HG02885 (cell line): ENCODE measurements at regions not wholly inside any gene's neighbourhood (a gene's known extent, or its start where the extent isn't known, plus 50 kb on each side); places are given as distances from the start of the nearest gene placed in this dataset.
"Not testable (repeated sequence)": the region's sequence is repeated elsewhere in the genome, so short reads cannot be mapped to it uniquely, and the experiment has no call there.

Experiments
- ATAC-seq: cut with Tn5 transposase; IDR thresholded peaks from one replicate; pipeline ENCODE4 v1.9.1; 2021; ENCODE audit warnings: mild to moderate bottlenecking; ENCODE audit not compliant: unreplicated experiment, poor library complexity

DNA sequence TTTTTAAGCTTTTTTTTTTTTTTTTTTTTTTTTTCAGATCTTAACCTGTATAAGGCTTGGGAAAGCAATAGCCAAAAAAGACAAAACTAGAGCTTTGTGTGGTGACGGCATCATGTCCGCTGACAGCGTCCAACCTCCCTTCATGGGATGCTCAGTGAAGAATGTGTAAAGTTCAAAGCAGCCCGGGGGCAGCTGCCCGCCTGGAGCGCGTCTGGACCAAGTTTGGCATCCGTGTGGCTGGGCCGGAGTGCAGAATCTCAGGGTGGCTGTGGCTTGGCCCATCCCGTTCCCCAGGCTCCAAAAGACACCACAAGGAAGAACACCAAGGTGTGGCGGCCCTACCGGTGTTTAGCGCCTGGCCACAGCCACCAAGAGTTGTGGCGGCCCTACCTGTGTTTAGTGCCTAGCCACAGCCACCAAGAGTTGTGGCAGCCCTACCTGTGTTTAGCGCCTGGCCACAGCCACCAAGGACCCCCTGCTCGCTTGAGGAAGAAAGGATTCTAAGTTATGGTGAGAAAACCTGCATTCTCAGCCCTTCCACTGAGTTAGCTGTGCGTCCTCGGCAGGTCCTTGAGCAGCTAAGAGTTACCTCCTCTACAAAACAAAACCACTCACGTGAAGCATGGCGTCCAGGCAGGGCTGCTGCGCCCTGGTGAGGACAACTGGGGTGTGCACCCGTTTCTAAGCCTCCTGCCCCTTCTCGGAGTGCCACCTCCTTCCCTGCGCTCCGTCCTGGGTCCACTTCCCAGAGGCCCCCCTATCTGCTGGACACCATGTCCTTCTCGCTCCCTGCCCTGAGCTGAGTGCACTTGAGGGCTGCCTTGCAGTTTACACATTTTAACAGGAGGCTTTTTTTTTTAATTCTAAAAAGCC lies 103.6 kb upstream of the SALL3 start:
- no peak for ATAC-seq

DNA sequence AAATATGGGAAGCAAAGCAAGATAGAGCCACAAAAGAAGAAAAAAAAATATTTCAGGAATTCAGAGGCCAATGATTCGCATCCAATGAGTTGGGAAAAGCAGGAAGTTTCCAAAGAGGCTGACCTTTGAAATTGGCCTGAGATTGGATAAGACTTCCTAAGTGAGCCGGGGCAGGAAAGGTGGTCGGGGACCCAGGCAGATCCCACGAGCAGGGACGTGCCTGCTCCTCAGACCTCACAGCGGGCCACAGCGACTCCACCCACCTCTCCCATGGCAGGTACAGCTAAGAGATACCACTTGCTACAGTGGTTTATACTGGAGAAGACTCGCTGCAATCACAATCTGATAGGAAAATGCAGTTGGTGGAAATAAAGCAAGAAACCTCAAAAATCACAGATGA lies 102.8 kb upstream of the SALL3 start:
- no peak for ATAC-seq

DNA sequence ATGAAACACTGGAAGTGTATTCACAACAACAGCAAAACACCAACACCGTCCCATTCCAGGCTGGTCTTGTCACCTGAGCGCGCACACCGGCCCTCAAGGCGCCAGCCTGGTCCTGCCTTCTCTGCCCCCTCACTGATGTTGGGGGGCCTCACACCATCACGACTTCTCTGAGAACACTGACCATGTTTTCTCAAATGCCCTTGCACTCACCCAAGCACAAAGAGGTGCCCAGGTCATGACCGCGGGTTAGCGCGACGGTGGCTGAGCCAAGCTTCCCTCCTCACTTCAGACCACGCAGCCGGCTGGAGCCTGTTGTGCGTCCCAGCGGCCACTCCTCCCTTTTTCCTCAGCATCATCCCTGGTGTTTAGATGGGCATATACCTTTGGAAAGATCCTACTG lies 101.3 kb upstream of the SALL3 start:
- no peak for ATAC-seq

DNA sequence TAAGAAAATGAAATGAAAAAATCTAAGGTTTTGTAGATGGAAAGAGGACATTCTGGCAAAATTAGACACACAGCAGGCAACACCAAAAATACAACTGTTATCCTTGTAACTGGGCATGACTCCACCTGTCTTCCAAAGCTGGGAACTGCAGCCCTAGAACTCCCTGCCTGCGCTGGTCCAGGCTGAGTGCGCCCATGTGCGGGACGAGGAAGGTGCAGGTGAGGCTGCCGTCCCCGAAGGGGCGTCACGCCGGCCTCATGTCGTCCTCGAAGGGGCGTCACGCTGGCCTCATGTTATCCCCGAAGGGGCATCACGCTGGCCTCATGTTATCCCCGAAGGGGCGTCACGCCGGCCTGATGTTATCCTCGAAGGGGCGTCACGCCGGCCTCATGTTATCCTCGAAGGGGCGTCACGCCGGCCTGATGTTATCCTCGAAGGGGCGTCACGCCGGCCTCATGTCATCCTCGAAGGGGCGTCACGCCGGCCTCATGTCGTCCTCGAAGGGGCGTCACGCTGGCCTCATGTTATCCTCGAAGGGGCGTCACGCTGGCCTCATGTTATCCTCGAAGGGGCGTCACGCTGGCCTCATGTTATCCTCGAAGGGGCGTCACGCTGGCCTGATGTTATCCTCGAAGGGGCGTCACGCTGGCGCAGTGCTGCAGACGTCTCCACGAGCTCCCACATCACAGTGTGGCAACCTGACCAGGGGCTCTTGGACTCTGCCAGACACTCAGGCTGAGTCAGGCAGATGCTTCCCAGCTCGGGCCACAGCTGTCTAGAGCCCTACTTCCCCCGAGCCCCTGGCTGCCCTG lies 100.3 kb upstream of the SALL3 start:
- ATAC-seq = not testable (repeated sequence)

GRCh38 chr18:78882585-78882984 lies 97.0 kb upstream of the SALL3 start:
- no peak for ATAC-seq

GRCh38 chr18:78883501-78883900 lies 96.1 kb upstream of the SALL3 start:
- ATAC-seq = no peak

GRCh38 chr18:78884502-78884901 lies 95.1 kb upstream of the SALL3 start:
- ATAC-seq = no peak

DNA sequence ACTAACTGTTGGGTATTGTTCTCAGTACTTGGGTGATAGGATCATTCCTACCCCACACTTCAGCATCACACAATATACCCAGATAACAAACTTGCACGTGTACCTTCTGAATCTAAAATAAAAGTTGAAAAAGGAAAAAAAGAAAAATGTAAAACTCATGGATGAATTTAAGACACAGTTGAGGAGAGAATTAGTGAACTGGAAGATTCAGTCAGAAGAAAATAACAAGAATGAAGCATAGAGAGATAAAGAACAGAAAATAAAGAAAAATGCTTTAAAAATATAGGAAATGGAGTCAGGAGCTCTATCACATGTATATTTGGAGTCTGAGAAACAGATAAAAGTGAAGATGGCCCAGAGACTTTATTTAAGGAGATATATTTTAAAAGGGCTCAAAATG lies 90.4 kb upstream of the SALL3 start:
- ATAC-seq = no peak

- ATAC-seq = no peak
These were observed 89.2 kb upstream of the SALL3 start for GRCh38 chr18:78890388-78890787.

DNA sequence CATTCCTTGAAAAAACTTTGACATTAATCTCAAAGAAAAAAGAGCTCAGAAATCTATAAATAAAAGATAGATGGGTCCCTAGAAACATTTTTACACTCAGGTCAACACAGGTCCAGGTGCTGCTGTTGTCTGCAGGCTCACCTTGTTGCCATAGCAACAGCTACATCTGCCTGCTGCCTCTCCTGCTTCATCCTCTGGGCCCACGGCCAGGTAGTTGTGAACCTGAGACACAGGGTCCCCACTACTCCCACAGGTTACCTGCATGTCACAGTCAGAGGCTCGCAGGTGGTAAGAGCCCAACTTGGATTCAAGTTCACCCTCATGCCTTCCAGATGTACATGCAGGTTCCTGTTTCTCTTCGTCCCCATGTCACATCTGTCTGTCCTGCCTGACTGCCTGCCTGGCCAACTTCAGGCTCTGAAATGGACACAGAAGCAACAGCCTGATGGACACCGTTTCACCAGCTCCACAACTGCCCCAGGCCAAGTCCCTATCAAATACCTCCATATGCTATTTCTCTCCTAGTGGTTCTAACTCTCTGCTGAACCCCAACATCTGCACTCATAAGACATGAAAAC lies 88.3 kb upstream of the SALL3 start:
- ATAC-seq = no peak

DNA sequence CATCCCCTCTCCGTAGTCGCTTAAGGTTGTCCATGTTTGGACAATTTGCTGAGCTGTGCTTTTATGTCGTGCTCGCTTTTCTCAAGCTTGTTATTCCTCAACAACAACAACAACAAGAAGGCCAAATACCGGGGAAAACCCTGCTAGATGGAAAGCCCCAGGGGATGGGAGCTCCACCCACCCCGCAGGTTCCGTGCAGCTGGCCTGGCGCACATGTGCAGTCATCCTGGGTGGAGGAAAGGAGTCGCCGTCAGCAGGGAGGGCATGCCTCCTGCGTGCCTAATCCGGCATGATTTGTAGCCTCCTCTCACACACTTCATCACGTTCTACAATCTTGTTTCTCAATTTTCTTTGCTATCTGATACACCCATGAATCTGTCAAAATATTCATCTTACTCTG lies 87.4 kb upstream of the SALL3 start:
- no peak for ATAC-seq

- ATAC-seq = no peak
These were observed 86.9 kb upstream of the SALL3 start for GRCh38 chr18:78892721-78893120.

DNA sequence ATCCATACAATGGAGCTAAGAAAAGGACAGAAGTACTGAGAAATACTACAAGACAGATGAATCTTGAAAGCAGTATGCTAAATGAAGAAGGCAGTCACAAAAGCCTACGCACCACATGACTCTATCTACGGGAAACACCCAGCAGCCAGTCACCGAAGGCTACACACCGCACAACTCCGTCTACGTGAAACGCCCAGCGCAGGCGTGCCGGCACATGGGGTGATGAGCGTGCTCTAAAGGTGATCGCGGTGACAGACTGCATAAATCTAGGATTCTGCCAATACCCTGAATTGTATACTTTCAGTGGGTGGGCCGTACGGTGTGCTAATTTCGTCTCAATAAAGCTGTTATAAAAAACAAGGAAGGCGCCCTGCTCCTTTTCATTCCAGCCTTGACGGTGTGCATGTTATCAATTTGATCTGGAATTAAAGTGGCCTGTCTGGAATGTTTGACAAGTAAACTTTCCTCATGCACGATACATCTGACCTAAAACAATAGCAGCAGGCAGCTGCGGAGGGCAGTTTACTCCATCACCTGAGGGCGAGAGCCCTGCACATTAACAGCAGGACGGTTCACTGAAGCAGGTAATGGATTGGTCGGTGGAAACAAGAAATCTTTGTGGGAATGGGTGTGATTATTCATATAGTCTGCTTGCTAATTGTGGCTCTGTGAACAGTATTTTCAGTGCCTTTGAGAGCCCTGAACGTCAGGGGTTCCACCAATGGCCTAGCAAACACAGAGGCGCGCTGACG lies 86.2 kb upstream of the SALL3 start:
- no peak for ATAC-seq

- no peak for ATAC-seq
These were observed 85.6 kb upstream of the SALL3 start for GRCh38 chr18:78894033-78894305.

DNA sequence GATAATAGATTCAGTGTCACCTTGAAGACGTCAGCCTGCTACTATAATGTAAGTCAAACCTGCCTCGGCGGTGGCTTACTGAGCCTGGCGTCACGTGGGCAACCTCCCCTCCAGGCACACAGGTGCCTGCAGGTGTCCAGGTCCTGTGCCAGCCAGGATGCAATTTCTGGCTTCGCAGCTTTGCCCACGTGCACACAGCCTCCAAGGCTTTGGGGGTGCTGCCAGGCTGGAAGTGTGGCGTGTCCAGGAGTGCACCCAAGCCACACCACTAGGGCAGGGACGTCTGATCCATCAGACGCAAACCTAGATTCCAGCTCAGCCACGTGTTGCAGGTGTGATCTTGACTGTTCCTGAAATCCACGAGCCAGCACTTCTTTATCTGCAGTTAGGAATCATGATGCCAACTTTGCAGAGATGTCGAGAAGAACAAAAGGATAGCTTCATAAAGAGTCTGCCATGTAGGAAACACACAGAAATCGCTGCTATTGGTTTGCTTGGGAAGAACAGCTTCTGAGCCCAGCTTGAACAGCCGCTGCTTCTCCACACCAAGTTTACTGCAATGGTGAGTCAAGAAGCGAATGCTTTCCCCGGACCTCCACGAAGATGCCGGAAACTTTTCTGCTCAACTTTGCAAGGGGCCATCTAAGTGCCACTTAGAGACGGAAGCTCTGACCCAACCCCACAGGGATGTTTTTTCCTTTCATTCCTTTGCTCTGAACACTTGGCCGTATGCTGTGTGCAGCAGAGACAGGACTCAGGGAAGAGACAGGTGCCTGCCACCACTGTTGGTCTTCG lies 84.2 kb upstream of the SALL3 start:
- ATAC-seq = no peak

- no peak for ATAC-seq
These were observed 83.3 kb upstream of the SALL3 start for GRCh38 chr18:78896111-78896905.

DNA sequence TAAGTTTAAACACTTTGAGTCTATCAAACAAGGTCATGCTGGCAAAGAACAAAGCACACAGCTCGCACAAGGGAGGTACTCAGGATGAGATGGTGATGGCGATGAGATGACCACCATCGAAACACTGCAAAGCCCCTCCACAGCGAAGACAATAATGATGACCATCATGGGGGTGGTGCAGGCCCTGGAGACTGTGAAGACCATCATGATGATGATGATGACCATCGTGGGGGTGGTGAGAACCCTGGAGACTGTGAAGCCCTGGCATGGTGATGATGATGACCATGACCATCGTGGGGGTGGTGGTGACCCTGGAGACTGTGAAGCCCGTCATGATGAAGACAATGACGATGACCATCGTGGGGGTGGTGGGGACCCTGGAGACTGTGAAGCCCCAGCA lies 81.6 kb upstream of the SALL3 start:
- no peak for ATAC-seq

DNA sequence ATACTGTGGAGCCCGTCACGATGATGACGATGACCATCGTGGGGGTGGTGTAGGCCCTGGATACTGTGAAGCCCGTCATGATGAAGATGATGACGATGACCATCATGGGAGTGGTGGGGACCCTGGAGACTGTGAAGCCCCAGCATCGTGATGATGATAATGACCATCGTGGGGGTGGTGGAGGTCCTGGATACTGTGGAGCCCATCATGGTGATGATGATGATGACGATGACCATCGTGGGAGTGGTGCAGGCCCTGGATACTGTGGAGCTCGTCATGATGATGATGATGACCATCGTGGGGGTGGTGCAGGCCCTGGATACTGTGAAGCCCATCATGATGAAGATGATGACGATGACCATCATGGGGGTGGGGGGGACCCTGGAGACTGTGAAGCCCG lies 81.0 kb upstream of the SALL3 start:
- no peak for ATAC-seq

DNA sequence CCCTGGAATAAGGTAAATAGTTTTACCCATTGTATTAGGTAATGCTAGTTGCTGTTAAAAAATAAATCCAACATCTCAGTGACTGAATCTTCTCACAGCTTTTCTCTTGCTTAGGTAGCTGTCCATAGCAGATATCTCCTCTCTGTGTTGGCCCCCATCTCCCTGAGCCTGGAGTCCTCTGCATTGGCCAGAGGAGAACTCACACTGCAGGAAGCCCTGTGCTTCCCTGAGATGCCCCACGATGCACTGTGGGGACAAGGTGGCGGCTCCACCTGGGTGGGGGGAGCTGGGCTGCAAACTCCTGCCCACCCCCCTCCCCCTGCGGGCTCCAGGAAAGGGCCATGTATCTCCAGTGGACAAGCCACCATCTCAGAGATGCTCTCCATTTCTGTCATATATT lies 80.4 kb upstream of the SALL3 start:
- ATAC-seq = no peak
